HL-60 (cell line): ENCODE measurements at regions not wholly inside any gene's neighbourhood (a gene's known extent, or its start where the extent isn't known, plus 50 kb on each side); places are given as distances from the start of the nearest gene placed in this dataset.

Source experiments
- DNase-seq, 2 experiments: peaks; one replicate each; pipeline ENCODE4 v3.0.0-alpha.2; 2010 to 2020; ENCODE audit warnings: low read depth in 1 of 2, low spot score in 1 of 2
- H3K27ac ChIP-seq: fragments of 250-450 bp; sonication (Bioruptor Pico); replicated peaks from 2 replicates; pipeline ENCODE4 v1.5.1; 2020; ENCODE audit warnings: mild to moderate bottlenecking, moderate library complexity
- H3K27me3 ChIP-seq: fragments of 250-450 bp; sonication (Bioruptor Pico); 2 replicates; pipeline ENCODE4 v1.5.1; 2021; ENCODE audit warnings: mild to moderate bottlenecking, moderate library complexity; ENCODE audit not compliant: insufficient read depth, poor library complexity, severe bottlenecking
- H3K4me3 ChIP-seq: replicated peaks from 2 replicates; pipeline ENCODE4 v1.5.1; 2011; ENCODE audit warnings: mild to moderate bottlenecking, control low read depth, low read length; ENCODE audit not compliant: insufficient read depth
- CTCF ChIP-seq: IDR thresholded peaks from one replicate; pipeline ENCODE4 v1.5.1; 2011; ENCODE audit warnings: low read length, control low read depth, inconsistent platforms; ENCODE audit not compliant: insufficient read depth
- GABPA ChIP-seq: IDR thresholded peaks from 2 replicates; pipeline ENCODE4 v1.6.1; 2012; ENCODE audit warnings: low read depth
- POLR2AphosphoS5 ChIP-seq: IDR thresholded peaks from 2 replicates; pipeline ENCODE4 v1.6.1; 2012; ENCODE audit warnings: low read depth
- REST ChIP-seq: IDR thresholded peaks from 2 replicates; pipeline ENCODE4 v1.6.1; 2012; ENCODE audit warnings: low read depth; ENCODE audit not compliant: insufficient replicate concordance
- SPI1 ChIP-seq: IDR thresholded peaks from 2 replicates; pipeline ENCODE4 v1.6.1; 2012; ENCODE audit warnings: low read depth, mild to moderate bottlenecking, borderline replicate concordance

GRCh38 chr6:169023161-169023874, 230.3 kb downstream of the THBS2 start:
- TF ChIP-seq SPI1: no peak
- TF ChIP-seq REST: no peak
- no peak for TF ChIP-seq POLR2AphosphoS5
- no peak for TF ChIP-seq GABPA
- TF ChIP-seq CTCF: no peak
- Histone ChIP-seq H3K27ac (no peak overlapping the region), H3K4me3 (no peak overlapping the region), H3K27me3 (no peaks in the 10 kb centered on the region)
- DNase-seq: no peak

GRCh38 chr6:169022079-169022478, 231.6 kb downstream of the THBS2 start:
- TF ChIP-seq GABPA (no peak), CTCF (no peak), POLR2AphosphoS5 (no peak), REST (no peak), SPI1 (no peak)
- Histone ChIP-seq H3K27ac (no peak overlapping the region), H3K4me3 (no peak overlapping the region), H3K27me3 (no peaks in the 10 kb centered on the region)
- no peak for DNase-seq

DNA sequence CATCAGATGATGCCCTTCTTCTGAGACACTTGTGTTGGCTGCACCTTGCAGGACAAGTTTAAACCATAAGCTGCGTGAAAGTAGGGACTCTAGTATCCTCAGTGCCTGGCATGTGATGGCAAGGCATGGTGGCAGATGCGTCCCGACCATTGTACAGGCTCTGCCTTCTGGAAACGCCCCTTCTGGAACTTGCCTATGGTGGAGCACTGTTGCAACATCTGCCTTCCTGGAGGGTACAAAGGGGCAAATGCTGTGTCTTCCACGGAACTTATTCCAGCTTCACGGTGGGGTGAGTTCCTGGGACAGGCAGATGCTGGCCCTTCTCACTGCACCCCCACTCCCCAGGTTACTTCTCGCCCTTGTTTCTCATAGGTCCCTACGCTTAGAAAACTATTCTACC, 232.8 kb downstream of the THBS2 start:
- no peaks in the 10 kb centered on the region for H3K27me3 ChIP-seq
- no peak for DNase-seq
- TF ChIP-seq REST (no peak), CTCF (no peak), SPI1 (no peak), POLR2AphosphoS5 (no peak), GABPA (no peak)
- no peak overlapping the region for H3K27ac ChIP-seq
- H3K4me3 ChIP-seq: no peak overlapping the region
